CD14-positive monocyte (primary cell): ENCODE measurements at regions not wholly inside any gene's neighbourhood (a gene's known extent, or its start where the extent isn't known, plus 50 kb on each side); places are given as distances from the start of the nearest gene placed in this dataset.

Experiments used
- DNase-seq, 3 donors: peaks; one replicate each; pipeline ENCODE4 v3.0.0-alpha.2; 2011 to 2022
- H2AFZ ChIP-seq: 2 replicates; pipeline ENCODE4 v1.6.0; 2012; ENCODE audit warnings: mild to moderate bottlenecking, low read depth, low read length, inconsistent platforms; ENCODE audit not compliant: insufficient read depth, poor library complexity, severe bottlenecking
- H3K27ac ChIP-seq, 2 donors: 1 replicate in 1 of 2; 2 replicates in 1 of 2; pipeline ENCODE4 v1.5.1; 2012 to 2013; ENCODE audit warnings: low read length in 2 of 2, control low read depth in 1 of 2, inconsistent platforms in 1 of 2, low read depth in 1 of 2, mild to moderate bottlenecking in 1 of 2
- H3K27me3 ChIP-seq, 2 donors: one replicate each; pipeline versions ENCODE4 v1.6.0 to v1.6.1; 2011 to 2013; ENCODE audit warnings: low read length in 2 of 2; ENCODE audit not compliant: control insufficient read depth in 2 of 2, insufficient read depth in 2 of 2
- H3K36me3 ChIP-seq, 2 donors: replicated peaks in 1 of 2; 1 replicate in 1 of 2; 2 replicates in 1 of 2; pipeline versions ENCODE4 v1.5.1 to v1.6.1; 2012 to 2013; ENCODE audit warnings: low read length in 2 of 2, control low read depth in 1 of 2, inconsistent platforms in 1 of 2, mild to moderate bottlenecking in 1 of 2; ENCODE audit not compliant: insufficient read depth in 2 of 2, control insufficient read depth in 1 of 2
- H3K4me1 ChIP-seq, 2 donors: 1 replicate in 1 of 2; 2 replicates in 1 of 2; pipeline versions ENCODE4 v1.5.1 to v1.6.1; 2012 to 2013; ENCODE audit warnings: low read length in 2 of 2, control low read depth in 1 of 2, inconsistent platforms in 1 of 2, mild to moderate bottlenecking in 1 of 2, moderate library complexity in 1 of 2; ENCODE audit not compliant: insufficient read depth in 2 of 2, control insufficient read depth in 1 of 2
- H3K4me2 ChIP-seq: replicated peaks from 2 replicates; pipeline ENCODE3; 2012; ENCODE audit warnings: low read length, moderate library complexity, mild to moderate bottlenecking; ENCODE audit not compliant: poor library complexity, severe bottlenecking; ENCODE audit errors: extremely low read depth
- H3K4me3 ChIP-seq, 3 experiments: fragments of 200-600 bp in 1 of 3; sonication (generic) in 1 of 3; replicated peaks in 1 of 3; 1 replicate in 2 of 3; 2 replicates in 1 of 3; pipeline ENCODE4 v1.5.1; 2011 to 2013; ENCODE audit warnings: low read length in 3 of 3, mild to moderate bottlenecking in 3 of 3, control low read depth in 2 of 3, low read depth in 2 of 3, inconsistent platforms in 1 of 3, moderate library complexity in 1 of 3
- H3K79me2 ChIP-seq: 2 replicates; pipeline ENCODE4 v1.6.0; 2012; ENCODE audit warnings: mild to moderate bottlenecking, control low read depth, inconsistent platforms, low read length, moderate library complexity; ENCODE audit not compliant: insufficient read depth
- H3K9ac ChIP-seq: 2 replicates; pipeline ENCODE4 v1.6.0; 2017; ENCODE audit warnings: low read length, mild to moderate bottlenecking; ENCODE audit not compliant: insufficient read depth, poor library complexity, severe bottlenecking
- H3K9me3 ChIP-seq, 2 donors: replicated peaks in 1 of 2; 1 replicate in 1 of 2; 2 replicates in 1 of 2; pipeline versions ENCODE4 v1.5.1 to v1.6.1; 2012 to 2013; ENCODE audit warnings: low read length in 2 of 2, control low read depth in 1 of 2; ENCODE audit not compliant: control insufficient read depth in 1 of 2, insufficient read depth in 1 of 2
- H4K20me1 ChIP-seq: 2 replicates; pipeline ENCODE4 v1.6.0; 2012; ENCODE audit warnings: mild to moderate bottlenecking, low read length, control low read depth, moderate library complexity; ENCODE audit not compliant: insufficient read depth
- H3K27ac Mint-ChIP-seq, 7 donors: one replicate each; pipeline ENCODE4 v1.8.0; 2020; ENCODE audit warnings: mild to moderate bottlenecking in 7 of 7, mixed read lengths in 7 of 7, moderate library complexity in 6 of 7, inconsistent platforms in 2 of 7
- H3K27me3 Mint-ChIP-seq, 3 donors: one replicate each; pipeline ENCODE4 v1.8.0; 2021 to 2022; ENCODE audit warnings: low read depth in 3 of 3, mild to moderate bottlenecking in 3 of 3, mixed read lengths in 3 of 3, moderate library complexity in 3 of 3, inconsistent platforms in 1 of 3
- H3K36me3 Mint-ChIP-seq, 2 donors: one replicate each; pipeline ENCODE4 v1.8.0; 2020; ENCODE audit warnings: mixed read lengths in 2 of 2, inconsistent platforms in 1 of 2, mild to moderate bottlenecking in 1 of 2
- H3K4me1 Mint-ChIP-seq: one replicate; pipeline ENCODE4 v1.8.0; 2020; ENCODE audit warnings: mild to moderate bottlenecking, mixed read lengths
- H3K4me3 Mint-ChIP-seq, 2 donors: one replicate each; pipeline ENCODE4 v1.8.0; 2020; ENCODE audit warnings: mild to moderate bottlenecking in 2 of 2, mixed read lengths in 2 of 2, moderate library complexity in 1 of 2
- H3K9me3 Mint-ChIP-seq, 7 donors: one replicate each; pipeline ENCODE4 v1.8.0; 2020 to 2022; ENCODE audit warnings: mixed read lengths in 7 of 7, mild to moderate bottlenecking in 6 of 7, moderate library complexity in 6 of 7, inconsistent platforms in 2 of 7
- CTCF ChIP-seq: fragments of 200-600 bp; IDR thresholded peaks from one replicate; pipeline ENCODE4 v1.8.0; 2022; ENCODE audit warnings: antibody characterized with exemption, mild to moderate bottlenecking
- WGBS: methylation state at CpG from one replicate; pipeline ENCODE4 v1.1.5; 2013; ENCODE audit warnings: missing lambda C conversion rate; ENCODE audit not compliant: insufficient coverage; 5-methylcytosine and 5-hydroxymethylcytosine counted together
- intact Hi-C, 2 donors: fragments of 100-400 bp; cut with micrococcal nuclease; formaldehyde crosslinking; loops; one replicate each; pipeline versions ENCODE4 v1.15.0 to v1.15.1; 2023

GRCh38 chr6:133644548-133644891 is 244.4 kb upstream of the TCF21 start:
- no peaks in the 10 kb centered on the region for H3K4me1 ChIP-seq
- DNase-seq = no peak
- H3K27ac Mint-ChIP-seq = no peak overlapping the region
- no peaks in the 10 kb centered on the region for H3K9me3 ChIP-seq
- H3K36me3 ChIP-seq = no peaks in the 10 kb centered on the region
- no peak overlapping the region for H3K4me3 Mint-ChIP-seq
- no peaks in the 10 kb centered on the region for H3K4me1 Mint-ChIP-seq
- H3K9ac ChIP-seq = no peak overlapping the region
- intact Hi-C loops = no loop called here
- H3K4me2 ChIP-seq = no peak overlapping the region
- no peaks in the 10 kb centered on the region for H3K36me3 Mint-ChIP-seq
- WGBS = no CpG with 5 or more reads among the region's 4 CpGs
- H2AFZ ChIP-seq = no peak overlapping the region
- no peak overlapping the region for H3K4me3 ChIP-seq
- no peaks in the 10 kb centered on the region for H3K27me3 Mint-ChIP-seq
- no peak overlapping the region for H3K27ac ChIP-seq
- no peak for TF ChIP-seq CTCF
- no peaks in the 10 kb centered on the region for H4K20me1 ChIP-seq
- no peaks in the 10 kb centered on the region for H3K79me2 ChIP-seq
- no peaks in the 10 kb centered on the region for H3K9me3 Mint-ChIP-seq
- H3K27me3 ChIP-seq = no peaks in the 10 kb centered on the region

GRCh38 chr6:133644892-133645619 is 243.9 kb upstream of the TCF21 start:
- no peak for DNase-seq
- H3K27ac ChIP-seq = no peak overlapping the region
- no peaks in the 10 kb centered on the region for H3K79me2 ChIP-seq
- no peak overlapping the region for H3K4me3 Mint-ChIP-seq
- no peaks in the 10 kb centered on the region for H3K4me1 ChIP-seq
- H3K9ac ChIP-seq = no peak overlapping the region
- H3K36me3 Mint-ChIP-seq = no peaks in the 10 kb centered on the region
- TF ChIP-seq CTCF = no peak
- H3K36me3 ChIP-seq = no peaks in the 10 kb centered on the region
- H2AFZ ChIP-seq = no peak overlapping the region
- H3K4me3 ChIP-seq = no peak overlapping the region
- no peaks in the 10 kb centered on the region for H3K27me3 ChIP-seq
- H3K9me3 ChIP-seq = no peaks in the 10 kb centered on the region
- WGBS = no CpG with 5 or more reads among the region's 5 CpGs
- no peaks in the 10 kb centered on the region for H3K27me3 Mint-ChIP-seq
- no peaks in the 10 kb centered on the region for H4K20me1 ChIP-seq
- intact Hi-C loops = no loop called here
- H3K9me3 Mint-ChIP-seq = no peaks in the 10 kb centered on the region
- H3K27ac Mint-ChIP-seq = no peak overlapping the region
- no peak overlapping the region for H3K4me2 ChIP-seq
- no peaks in the 10 kb centered on the region for H3K4me1 Mint-ChIP-seq
